Stomach (tissue), 8 donors: ENCODE measurements at regions not wholly inside any gene's neighbourhood (a gene's known extent, or its start where the extent isn't known, plus 50 kb on each side); places are given as distances from the start of the nearest gene placed in this dataset.

Source experiments
- DNase-seq, 2 donors: peaks; one replicate each; pipeline versions ENCODE4 v3.0.0 to v3.0.0-alpha.2; 2013 to 2019
- H3K27ac ChIP-seq, 5 donors: fragments of 200-600 bp in 4 of 5; sonication (generic) in 4 of 5; one replicate each; pipeline ENCODE4 v1.5.1; 2013 to 2019; ENCODE audit warnings: mild to moderate bottlenecking in 1 of 5, moderate library complexity in 1 of 5
- H3K27me3 ChIP-seq, 3 donors: fragments of 200-600 bp; sonication (generic); one replicate each; pipeline ENCODE4 v1.5.1; 2017 to 2019; ENCODE audit warnings: mixed run types in 1 of 3
- H3K36me3 ChIP-seq, 4 donors: fragments of 200-600 bp; sonication (generic); 1 replicate in 3 of 4; 2 replicates in 1 of 4; pipeline ENCODE4 v1.5.1; 2016 to 2019
- H3K4me1 ChIP-seq, 4 donors: fragments of 200-600 bp; sonication (generic); one replicate each; pipeline ENCODE4 v1.5.1; 2016 to 2019
- H3K4me3 ChIP-seq, 4 donors: fragments of 200-600 bp; sonication (generic) in 3 of 4; one replicate each; pipeline ENCODE4 v1.5.1; 2016 to 2019; ENCODE audit warnings: mild to moderate bottlenecking in 1 of 4
- H3K9me3 ChIP-seq, 4 donors: fragments of 200-600 bp; sonication (generic); one replicate each; pipeline ENCODE4 v1.5.1; 2016 to 2019
- CTCF ChIP-seq, 7 experiments: fragments of 450-650 bp in 4 of 7; fragments of 200-600 bp in 3 of 7; sonication (generic) in 3 of 7; IDR thresholded peaks; one replicate each; pipeline ENCODE4 v1.5.1; 2016 to 2019; ENCODE audit warnings: antibody characterized with exemption in 7 of 7, control low read depth in 2 of 7, mild to moderate bottlenecking in 1 of 7
- EP300 ChIP-seq: sonication (generic); formaldehyde crosslinking; IDR thresholded peaks from one replicate; pipeline ENCODE4 v1.6.1; 2017; ENCODE audit warnings: antibody characterized with exemption
- POLR2A ChIP-seq, 4 donors: fragments of 450-650 bp; IDR thresholded peaks; one replicate each; pipeline ENCODE4 v1.6.1; 2016; ENCODE audit warnings: antibody characterized with exemption in 4 of 4, control low read depth in 2 of 4, mild to moderate bottlenecking in 1 of 4, moderate library complexity in 1 of 4
- POLR2AphosphoS5 ChIP-seq, 3 donors: sonication (generic); formaldehyde crosslinking; IDR thresholded peaks; one replicate each; pipeline ENCODE4 v1.6.1; 2016; ENCODE audit warnings: antibody characterized with exemption in 3 of 3
- WGBS, 5 donors: extraction: QIAGEN DNeasy Blood & Tissue Kit in 3 of 5; methylation state at CpG; one replicate each; pipeline versions ENCODE4 v1.1.5 to v1.1.7; 2013 to 2018; 5-methylcytosine and 5-hydroxymethylcytosine counted together
- intact Hi-C: fragments of 100-400 bp; cut with DNase I; formaldehyde crosslinking; loops from one replicate; pipeline ENCODE4 v1.15.1; 2023; ENCODE audit warnings: low total_unique reads
- donor health status: healthy with polysubstance abuse.
- donor health status: Bipolar disorder and iron deficiency.
- donor health status: healthy.

GRCh38 chr3:139105154-139105702, 60.5 kb upstream of the PRR23C start:
- intact Hi-C loops = no loop called here
- Histone ChIP-seq H3K36me3 (no peaks in the 10 kb centered on the region), H3K4me1 (no peaks in the 10 kb centered on the region), H3K9me3 (no peaks in the 10 kb centered on the region), H3K4me3 (no peak overlapping the region), H3K27ac (no peak overlapping the region), H3K27me3 (peaks cover 0 to 15% (median 0%) of the 10 kb centered on the region in 3 donors)
- TF ChIP-seq EP300 = no peak
- TF ChIP-seq CTCF (IDR thresholded peaks at IDR 0.05) = no peak
- no peak for TF ChIP-seq POLR2AphosphoS5 (IDR thresholded peaks at IDR 0.05)
- TF ChIP-seq POLR2A (IDR thresholded peaks at IDR 0.05) = no peak
- WGBS, 5 donors = 61 to 76% (median 65%) methylated on average over 7 of the region's 7 CpGs
- DNase-seq = no peak

GRCh38 chr3:139106013-139106932, 61.6 kb upstream of the PRR23C start:
- H3K36me3 ChIP-seq = no peaks in the 10 kb centered on the region
- no peak overlapping the region for H3K4me3 ChIP-seq
- peaks cover 0 to 17% (median 2%) of the 10 kb centered on the region in 3 donors for H3K27me3 ChIP-seq
- no peaks in the 10 kb centered on the region for H3K9me3 ChIP-seq
- no peak for DNase-seq
- 61 to 70% (median 68%) methylated on average over 6 to 7 of the region's 7 CpGs for WGBS, 5 donors
- no peak overlapping the region for H3K27ac ChIP-seq
- H3K4me1 ChIP-seq = no peaks in the 10 kb centered on the region
- intact Hi-C loops = no loop called here
- TF ChIP-seq POLR2A (IDR thresholded peaks at IDR 0.05) (no peak), EP300 (no peak), CTCF (IDR thresholded peaks at IDR 0.05) (no peak), POLR2AphosphoS5 (IDR thresholded peaks at IDR 0.05) (no peak)

- intact Hi-C loops = no loop called here
- peak in 1 of 2 donors; percentile 21 for DNase-seq
- TF ChIP-seq CTCF (IDR thresholded peaks at IDR 0.05) (no peak), EP300 (no peak), POLR2A (IDR thresholded peaks at IDR 0.05) (no peak), POLR2AphosphoS5 (IDR thresholded peaks at IDR 0.05) (no peak)
Observed at GRCh38 chr3:139107424-139108252, 62.9 kb upstream of the PRR23C start.

More at GRCh38 chr3:139107424-139108252, 62.9 kb upstream of the PRR23C start:
- 78 to 83% (median 80%) methylated on average over 11 to 13 of the region's 13 CpGs for WGBS, 5 donors
- no peak overlapping the region for H3K4me3 ChIP-seq
- H3K36me3 ChIP-seq = no peaks in the 10 kb centered on the region
- H3K9me3 ChIP-seq = no peaks in the 10 kb centered on the region
- H3K27ac ChIP-seq = no peak overlapping the region
- H3K27me3 ChIP-seq = peaks cover 0 to 27% (median 3%) of the 10 kb centered on the region in 3 donors
- H3K4me1 ChIP-seq = peaks cover 0 to 8% (median 5%) of the 10 kb centered on the region in 4 donors
